HEK293 (cell line): ENCODE measurements at regions not wholly inside any gene's neighbourhood (a gene's known extent, or its start where the extent isn't known, plus 50 kb on each side); places are given as distances from the start of the nearest gene placed in this dataset.
A peak's percentile ranks its signal among the peaks of the same experiment; 100 is the strongest.

Experiments used
- CTCF ChIA-PET: fragments of 350-600 bp; formaldehyde crosslinking; extraction: SDS; loops from one replicate; lab custom pipeline; 2021; ENCODE audit warnings: antibody characterized with exemption; lab: Yijun Ruan, JAX
- POLR2A ChIA-PET: fragments of 300-600 bp; formaldehyde crosslinking; extraction: SDS; loops from one replicate; lab custom pipeline; 2020; ENCODE audit warnings: antibody characterized with exemption, inconsistent platforms; lab: Yijun Ruan, JAX
- H3K27ac ChIP-seq: fragments of 200-500 bp; sonication (Bioruptor generic); 2 replicates; pipeline ENCODE4 v1.5.1; 2014; ENCODE audit warnings: low read depth, low read length, control low read depth, inconsistent platforms; ENCODE audit errors: extremely low read depth
- H3K36me3 ChIP-seq, 2 experiments: fragments of 200-500 bp in 1 of 2; sonication (Bioruptor generic) in 1 of 2; 1 replicate in 1 of 2; 2 replicates in 1 of 2; pipeline ENCODE4 v1.5.1; 2014 to 2017; ENCODE audit warnings: inconsistent platforms in 2 of 2, low read length in 2 of 2; ENCODE audit not compliant: control insufficient read depth in 2 of 2, insufficient read depth in 1 of 2
- H3K4me1 ChIP-seq: fragments of 200-500 bp; sonication (Bioruptor generic); 2 replicates; pipeline ENCODE4 v1.5.1; 2014; ENCODE audit warnings: mild to moderate bottlenecking, low read length, inconsistent platforms; ENCODE audit not compliant: control insufficient read depth, insufficient read depth
- H3K4me3 ChIP-seq: 2 replicates; pipeline ENCODE4 v1.5.1; 2011; ENCODE audit warnings: low read depth, mild to moderate bottlenecking, control low read depth, low read length, moderate library complexity
- H3K9me3 ChIP-seq: fragments of 200-500 bp; sonication (Bioruptor generic); 2 replicates; pipeline ENCODE4 v1.5.1; 2014; ENCODE audit warnings: low read depth, low read length, inconsistent platforms; ENCODE audit not compliant: control insufficient read depth, insufficient read depth
- AEBP2 ChIP-seq: fragments of 450-650 bp; formaldehyde crosslinking; IDR thresholded peaks from 2 replicates; pipeline ENCODE4 v1.5.1; 2016; ENCODE audit warnings: missing biosample characterization, missing genetic modification characterization, borderline replicate concordance
- GLI4 ChIP-seq: fragments of 450-650 bp; formaldehyde crosslinking; IDR thresholded peaks from 2 replicates; pipeline ENCODE4 v1.5.1; 2016; ENCODE audit warnings: missing biosample characterization, missing genetic modification characterization
- IKZF3 ChIP-seq: fragments of 450-650 bp; IDR thresholded peaks from 2 replicates; pipeline ENCODE4 v1.5.0; 2018; ENCODE audit warnings: missing biosample characterization, mild to moderate bottlenecking, missing genetic modification characterization, moderate library complexity
- ZFHX2 ChIP-seq: fragments of 450-650 bp; formaldehyde crosslinking; conservative IDR thresholded peaks from 2 replicates; pipeline ENCODE4 v1.5.1; 2016; ENCODE audit warnings: missing biosample characterization, missing genetic modification characterization
- ZIC2 ChIP-seq: fragments of 450-650 bp; formaldehyde crosslinking; IDR thresholded peaks from 2 replicates; pipeline ENCODE4 v1.5.1; 2016; ENCODE audit warnings: missing biosample characterization, missing genetic modification characterization
- ZNF184 ChIP-seq: fragments of 450-650 bp; IDR thresholded peaks from 2 replicates; pipeline ENCODE4 v1.5.1; 2018; ENCODE audit warnings: missing biosample characterization, mild to moderate bottlenecking, missing genetic modification characterization
- ZNF23 ChIP-seq: fragments of 450-650 bp; formaldehyde crosslinking; IDR thresholded peaks from 2 replicates; pipeline ENCODE4 v1.5.1; 2016; ENCODE audit warnings: missing biosample characterization, missing genetic modification characterization, borderline replicate concordance
- ZNF248 ChIP-seq: fragments of 450-650 bp; formaldehyde crosslinking; IDR thresholded peaks from 2 replicates; pipeline ENCODE4 v1.5.1; 2017; ENCODE audit warnings: missing biosample characterization, missing genetic modification characterization
- ZNF266 ChIP-seq: fragments of 450-650 bp; formaldehyde crosslinking; IDR thresholded peaks from 2 replicates; pipeline ENCODE4 v1.5.1; 2016; ENCODE audit warnings: missing biosample characterization, missing genetic modification characterization, low read depth
- ZNF449 ChIP-seq: fragments of 450-650 bp; formaldehyde crosslinking; IDR thresholded peaks from 2 replicates; pipeline ENCODE4 v1.5.1; 2017; ENCODE audit warnings: missing biosample characterization, mild to moderate bottlenecking, missing genetic modification characterization, moderate library complexity
- ZNF600 ChIP-seq: fragments of 450-650 bp; formaldehyde crosslinking; IDR thresholded peaks from 2 replicates; pipeline ENCODE4 v1.5.1; 2016; ENCODE audit warnings: missing biosample characterization, missing genetic modification characterization
- ZNF623 ChIP-seq: fragments of 450-650 bp; formaldehyde crosslinking; IDR thresholded peaks from 2 replicates; pipeline ENCODE4 v1.5.1; 2016; ENCODE audit warnings: missing biosample characterization, missing genetic modification characterization
- ZNF626 ChIP-seq: fragments of 450-650 bp; sonication (Bioruptor Pico); formaldehyde crosslinking; IDR thresholded peaks from 2 replicates; pipeline ENCODE4 v1.5.1; 2018; ENCODE audit warnings: missing biosample characterization, missing genetic modification characterization, inconsistent platforms
- ZNF777 ChIP-seq: fragments of 450-650 bp; formaldehyde crosslinking; IDR thresholded peaks from 2 replicates; pipeline ENCODE4 v1.5.1; 2017; ENCODE audit warnings: missing biosample characterization, missing genetic modification characterization, borderline replicate concordance
- TF ChIP-seq, protein P1 (sequence below): fragments of 450-650 bp; formaldehyde crosslinking; IDR thresholded peaks from 2 replicates; pipeline ENCODE4 v1.5.1; 2016; ENCODE audit warnings: missing biosample characterization, missing genetic modification characterization, low read depth
- TF ChIP-seq, protein P2 (sequence below): fragments of 450-650 bp; formaldehyde crosslinking; IDR thresholded peaks from 2 replicates; pipeline ENCODE4 v1.5.0; 2017; ENCODE audit warnings: missing biosample characterization, missing genetic modification characterization, borderline replicate concordance
- TF ChIP-seq, protein P3 (sequence below): fragments of 450-650 bp; formaldehyde crosslinking; IDR thresholded peaks from 2 replicates; pipeline ENCODE4 v1.5.1; 2016; ENCODE audit warnings: missing biosample characterization, missing genetic modification characterization
- TF ChIP-seq, protein P4 (sequence below): fragments of 450-650 bp; formaldehyde crosslinking; IDR thresholded peaks from 2 replicates; pipeline ENCODE4 v1.5.1; 2017; ENCODE audit warnings: missing biosample characterization, missing genetic modification characterization

GRCh38 chr1:38123356-38124135 is 77.0 kb upstream of the POU3F1 start (continued):
- TF ChIP-seq, protein P1, sequence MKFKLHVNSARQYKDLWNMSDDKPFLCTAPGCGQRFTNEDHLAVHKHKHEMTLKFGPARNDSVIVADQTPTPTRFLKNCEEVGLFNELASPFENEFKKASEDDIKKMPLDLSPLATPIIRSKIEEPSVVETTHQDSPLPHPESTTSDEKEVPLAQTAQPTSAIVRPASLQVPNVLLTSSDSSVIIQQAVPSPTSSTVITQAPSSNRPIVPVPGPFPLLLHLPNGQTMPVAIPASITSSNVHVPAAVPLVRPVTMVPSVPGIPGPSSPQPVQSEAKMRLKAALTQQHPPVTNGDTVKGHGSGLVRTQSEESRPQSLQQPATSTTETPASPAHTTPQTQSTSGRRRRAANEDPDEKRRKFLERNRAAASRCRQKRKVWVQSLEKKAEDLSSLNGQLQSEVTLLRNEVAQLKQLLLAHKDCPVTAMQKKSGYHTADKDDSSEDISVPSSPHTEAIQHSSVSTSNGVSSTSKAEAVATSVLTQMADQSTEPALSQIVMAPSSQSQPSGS: 0 out of 2 replicates have a peak, but pooled peaks have one; percentile 15
- peak; percentile 43 for TF ChIP-seq ZIC2
- TF ChIP-seq ZNF184: no peak
- TF ChIP-seq ZFHX2: peak; percentile 90
- TF ChIP-seq, protein P2, sequence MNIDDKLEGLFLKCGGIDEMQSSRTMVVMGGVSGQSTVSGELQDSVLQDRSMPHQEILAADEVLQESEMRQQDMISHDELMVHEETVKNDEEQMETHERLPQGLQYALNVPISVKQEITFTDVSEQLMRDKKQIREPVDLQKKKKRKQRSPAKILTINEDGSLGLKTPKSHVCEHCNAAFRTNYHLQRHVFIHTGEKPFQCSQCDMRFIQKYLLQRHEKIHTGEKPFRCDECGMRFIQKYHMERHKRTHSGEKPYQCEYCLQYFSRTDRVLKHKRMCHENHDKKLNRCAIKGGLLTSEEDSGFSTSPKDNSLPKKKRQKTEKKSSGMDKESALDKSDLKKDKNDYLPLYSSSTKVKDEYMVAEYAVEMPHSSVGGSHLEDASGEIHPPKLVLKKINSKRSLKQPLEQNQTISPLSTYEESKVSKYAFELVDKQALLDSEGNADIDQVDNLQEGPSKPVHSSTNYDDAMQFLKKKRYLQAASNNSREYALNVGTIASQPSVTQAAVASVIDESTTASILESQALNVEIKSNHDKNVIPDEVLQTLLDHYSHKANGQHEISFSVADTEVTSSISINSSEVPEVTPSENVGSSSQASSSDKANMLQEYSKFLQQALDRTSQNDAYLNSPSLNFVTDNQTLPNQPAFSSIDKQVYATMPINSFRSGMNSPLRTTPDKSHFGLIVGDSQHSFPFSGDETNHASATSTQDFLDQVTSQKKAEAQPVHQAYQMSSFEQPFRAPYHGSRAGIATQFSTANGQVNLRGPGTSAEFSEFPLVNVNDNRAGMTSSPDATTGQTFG (tag by site-specific recombination): no peak

DNA sequence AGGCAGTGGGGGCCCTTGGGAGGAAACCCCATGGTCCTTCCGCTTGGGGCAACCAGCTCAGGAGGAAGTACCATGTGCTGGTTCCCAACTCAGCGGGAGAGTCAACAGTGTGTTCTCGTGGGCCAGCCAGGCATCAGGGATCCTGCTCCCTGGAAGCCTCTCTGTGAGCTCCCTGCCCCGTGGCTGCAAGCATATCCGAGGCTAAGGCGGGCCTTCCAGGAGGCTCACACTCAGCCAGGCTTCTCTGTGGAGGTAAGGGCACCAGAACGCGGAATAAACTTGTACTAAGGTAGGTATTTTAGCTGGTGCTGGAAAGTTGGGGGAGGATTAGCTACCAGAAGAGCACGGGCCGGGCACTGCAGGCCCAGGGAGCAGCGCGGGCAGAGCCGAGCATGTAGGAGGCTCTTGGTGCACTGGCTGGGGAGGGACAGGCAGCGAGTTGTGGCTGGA is 74.7 kb upstream of the POU3F1 start:
- H3K36me3 ChIP-seq: no peaks in the 10 kb centered on the region
- no peak overlapping the region for H3K27ac ChIP-seq
- H3K9me3 ChIP-seq: no peaks in the 10 kb centered on the region
- TF ChIP-seq ZIC2 (peak; percentile 36), GLI4 (no peak)
- H3K4me3 ChIP-seq: no peak overlapping the region
- ChIA-PET POLR2A (interaction anchor here (0.6 kb wide), 1 partner anchor 144 kb away, joined by 3 read pairs; no protein-coding TSS in a partner anchor), CTCF (interaction anchor here (0.7 kb wide), 1 partner anchor 84 kb away, joined by 3 read pairs; no protein-coding TSS in a partner anchor)
- no peaks in the 10 kb centered on the region for H3K4me1 ChIP-seq

GRCh38 chr1:38120552-38121230 is 74.1 kb upstream of the POU3F1 start:
- Histone ChIP-seq H3K36me3 (no peaks in the 10 kb centered on the region), H3K4me3 (no peak overlapping the region), H3K4me1 (no peaks in the 10 kb centered on the region), H3K9me3 (no peaks in the 10 kb centered on the region), H3K27ac (no peak overlapping the region)
- CTCF ChIA-PET: no interaction called here
- TF ChIP-seq ZNF23 (tag by site-specific recombination): no peak
- TF ChIP-seq GLI4: no peak
- TF ChIP-seq, protein P3, sequence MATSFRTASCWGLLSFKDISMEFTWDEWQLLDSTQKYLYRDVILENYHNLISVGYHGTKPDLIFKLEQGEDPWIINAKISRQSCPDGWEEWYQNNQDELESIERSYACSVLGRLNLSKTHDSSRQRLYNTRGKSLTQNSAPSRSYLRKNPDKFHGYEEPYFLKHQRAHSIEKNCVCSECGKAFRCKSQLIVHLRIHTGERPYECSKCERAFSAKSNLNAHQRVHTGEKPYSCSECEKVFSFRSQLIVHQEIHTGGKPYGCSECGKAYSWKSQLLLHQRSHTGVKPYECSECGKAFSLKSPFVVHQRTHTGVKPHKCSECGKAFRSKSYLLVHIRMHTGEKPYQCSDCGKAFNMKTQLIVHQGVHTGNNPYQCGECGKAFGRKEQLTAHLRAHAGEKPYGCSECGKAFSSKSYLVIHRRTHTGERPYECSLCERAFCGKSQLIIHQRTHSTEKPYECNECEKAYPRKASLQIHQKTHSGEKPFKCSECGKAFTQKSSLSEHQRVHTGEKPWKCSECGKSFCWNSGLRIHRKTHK (tag by site-specific recombination): no peak
- TF ChIP-seq ZNF623 (tag by site-specific recombination): peak; percentile 94
- POLR2A ChIA-PET: no interaction called here

GRCh38 chr1:38118976-38119375 is 72.4 kb upstream of the POU3F1 start:
- Histone ChIP-seq H3K9me3 (no peaks in the 10 kb centered on the region), H3K4me1 (no peaks in the 10 kb centered on the region), H3K27ac (no peak overlapping the region), H3K4me3 (no peak overlapping the region), H3K36me3 (no peaks in the 10 kb centered on the region)
- POLR2A ChIA-PET: no interaction called here
- CTCF ChIA-PET: interaction anchor here (0.7 kb wide), 1 partner anchor 21 kb away, joined by 3 read pairs; no protein-coding TSS in a partner anchor
- TF ChIP-seq ZNF248 (tag by site-specific recombination) (no peak), ZNF266 (tag by site-specific recombination) (no peak), AEBP2 (tag by site-specific recombination) (no peak), ZNF600 (tag by site-specific recombination) (no peak), IKZF3 (no peak), ZNF449 (tag by site-specific recombination) (no peak), ZNF777 (no peak), ZNF626 (tag by site-specific recombination) (no peak)
- TF ChIP-seq, protein P4, sequence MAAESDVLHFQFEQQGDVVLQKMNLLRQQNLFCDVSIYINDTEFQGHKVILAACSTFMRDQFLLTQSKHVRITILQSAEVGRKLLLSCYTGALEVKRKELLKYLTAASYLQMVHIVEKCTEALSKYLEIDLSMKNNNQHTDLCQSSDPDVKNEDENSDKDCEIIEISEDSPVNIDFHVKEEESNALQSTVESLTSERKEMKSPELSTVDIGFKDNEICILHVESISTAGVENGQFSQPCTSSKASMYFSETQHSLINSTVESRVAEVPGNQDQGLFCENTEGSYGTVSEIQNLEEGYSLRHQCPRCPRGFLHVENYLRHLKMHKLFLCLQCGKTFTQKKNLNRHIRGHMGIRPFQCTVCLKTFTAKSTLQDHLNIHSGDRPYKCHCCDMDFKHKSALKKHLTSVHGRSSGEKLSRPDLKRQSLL: no peak
